ENCODE measurements at regions not wholly inside any gene's neighbourhood (a gene's known extent, or its start where the extent isn't known, plus 50 kb on each side); places are given as distances from the start of the nearest gene placed in this dataset.
"Not testable (repeated sequence)": the region's sequence is repeated elsewhere in the genome, so short reads cannot be mapped to it uniquely, and the experiment has no call there.

DNA sequence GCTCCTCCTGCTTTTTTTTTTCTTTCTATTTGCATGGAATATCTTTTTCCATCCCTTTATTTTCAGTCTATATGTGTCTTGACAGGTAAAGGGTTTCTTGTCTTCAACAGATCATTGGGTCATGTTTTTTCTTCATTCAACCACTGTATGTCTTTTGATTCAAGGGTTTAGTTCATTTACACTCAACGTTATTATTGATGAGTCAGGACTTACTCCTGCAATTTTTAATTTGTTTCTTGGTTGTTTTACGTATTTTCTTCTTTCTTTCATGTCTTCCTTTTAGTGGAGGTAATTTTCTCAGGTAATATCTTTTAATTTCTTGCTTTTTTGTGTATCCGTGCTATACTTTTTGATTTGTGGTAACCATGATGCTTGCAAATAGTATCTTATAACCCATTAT lies 429.1 kb upstream of the HTR1E start:
- Histone ChIP-seq H3K4me3 (ENCODE audit: low read length in 2 of 2) (no peak overlapping the region), H3K27me3 (ENCODE audit: insufficient read depth, low read length) (no peaks in the 10 kb centered on the region)

DNA sequence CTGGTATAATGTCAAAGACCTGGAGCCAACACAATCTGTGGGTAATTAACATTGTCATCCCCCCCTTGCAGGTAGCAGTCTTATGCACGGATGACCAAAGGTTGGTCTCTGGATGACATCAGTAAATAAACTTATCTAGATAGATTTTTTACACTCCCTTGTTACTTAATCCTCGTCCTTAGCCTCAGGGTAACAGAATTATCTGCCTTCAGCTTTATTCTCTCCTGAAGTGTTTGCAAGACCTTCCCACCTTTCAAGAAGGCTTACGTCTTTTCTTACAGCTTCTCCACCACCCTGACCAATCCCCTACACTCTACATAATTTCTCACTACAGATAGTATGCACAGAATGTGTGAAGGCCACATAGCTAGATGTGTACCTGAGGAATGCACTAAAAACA lies 434.8 kb upstream of the HTR1E start:
- Mint-ChIP-seq H3K4me1 (no peaks in the 10 kb centered on the region), H3K9me3 (peaks cover 0 to 14% (median 4%) of the 10 kb centered on the region in 8 donors), H3K36me3 (no peaks in the 10 kb centered on the region), H3K27me3 (no peaks in the 10 kb centered on the region), H3K27ac (no peak overlapping the region), H3K4me3 (no peak overlapping the region)
- H3K9me3 ChIP-seq (ENCODE audit: control insufficient read depth in 1 of 2, low read length in 2 of 2): no peaks in the 10 kb centered on the region
- H3K36me3 ChIP-seq (ENCODE audit: insufficient read depth, low read length): no peaks in the 10 kb centered on the region
- no peaks in the 10 kb centered on the region for H3K4me1 ChIP-seq (ENCODE audit: insufficient read depth, low read length)
- no peak for DNase-seq
- intact Hi-C loops (cut with micrococcal nuclease): no loop called here
- H3K27ac ChIP-seq (ENCODE audit: low read depth, low read length): no peak overlapping the region
- H3K4me3 ChIP-seq (ENCODE audit: low read length in 2 of 2): no peak overlapping the region
- ChIA-PET POLR2A (ENCODE audit: partially characterized antibody) (no interaction called here), CTCF (ENCODE audit: partially characterized antibody) (no interaction called here)
- no peaks in the 10 kb centered on the region for H3K27me3 ChIP-seq (ENCODE audit: insufficient read depth, low read length)

More for the DNA sequence above, 429.1 kb upstream of the HTR1E start:
- H3K36me3 ChIP-seq (ENCODE audit: insufficient read depth, low read length): no peaks in the 10 kb centered on the region
- no peaks in the 10 kb centered on the region for H3K9me3 ChIP-seq (ENCODE audit: control insufficient read depth in 1 of 2, low read length in 2 of 2)
- H3K27me3 Mint-ChIP-seq: no peaks in the 10 kb centered on the region
- no peak overlapping the region for H3K27ac Mint-ChIP-seq
- ChIA-PET CTCF (ENCODE audit: partially characterized antibody) (no interaction called here), POLR2A (ENCODE audit: partially characterized antibody) (no interaction called here)
- H3K4me1 Mint-ChIP-seq: no peaks in the 10 kb centered on the region
- no peaks in the 10 kb centered on the region for H3K36me3 Mint-ChIP-seq
- peaks cover 0 to 10% (median 4%) of the 10 kb centered on the region in 8 donors for H3K9me3 Mint-ChIP-seq
- no peak overlapping the region for H3K27ac ChIP-seq (ENCODE audit: low read depth, low read length)
- no peak for DNase-seq
- intact Hi-C loops (cut with micrococcal nuclease): no loop called here
- H3K4me1 ChIP-seq (ENCODE audit: insufficient read depth, low read length): no peaks in the 10 kb centered on the region
- no peak overlapping the region for H3K4me3 Mint-ChIP-seq

DNA sequence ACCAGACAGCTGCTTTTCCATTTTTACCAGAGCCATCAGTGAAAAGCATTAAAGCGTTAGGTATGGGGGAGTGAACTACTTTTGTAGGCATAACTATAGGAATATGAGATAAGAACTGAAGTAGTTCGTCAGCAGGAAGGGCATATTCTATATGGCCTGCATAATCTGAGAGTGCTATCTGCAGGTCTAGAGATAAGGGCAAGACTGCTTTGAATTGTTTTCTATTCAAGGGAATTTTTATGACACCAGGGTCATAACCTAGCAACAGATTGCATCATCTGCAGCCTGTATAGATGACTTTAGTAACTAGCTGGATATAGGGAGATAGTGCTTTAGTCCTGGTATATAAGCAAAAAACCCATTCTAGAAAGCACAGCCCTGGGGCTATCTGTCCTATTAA lies 437.3 kb upstream of the HTR1E start:
- H3K36me3 Mint-ChIP-seq: no peaks in the 10 kb centered on the region
- H3K27ac Mint-ChIP-seq: no peak overlapping the region
- Histone ChIP-seq H3K27ac (ENCODE audit: low read depth, low read length) (no peak overlapping the region), H3K4me1 (ENCODE audit: insufficient read depth, low read length) (no peaks in the 10 kb centered on the region), H3K4me3 (ENCODE audit: low read length in 2 of 2) (no peak overlapping the region), H3K9me3 (ENCODE audit: control insufficient read depth in 1 of 2, low read length in 2 of 2) (no peaks in the 10 kb centered on the region), H3K27me3 (ENCODE audit: insufficient read depth, low read length) (no peaks in the 10 kb centered on the region), H3K36me3 (ENCODE audit: insufficient read depth, low read length) (no peaks in the 10 kb centered on the region)
- no peaks in the 10 kb centered on the region for H3K27me3 Mint-ChIP-seq
- intact Hi-C loops (cut with micrococcal nuclease): no loop called here
- no peaks in the 10 kb centered on the region for H3K4me1 Mint-ChIP-seq
- DNase-seq: no peak
- ChIA-PET POLR2A (ENCODE audit: partially characterized antibody) (no interaction called here), CTCF (ENCODE audit: partially characterized antibody) (no interaction called here)
- H3K4me3 Mint-ChIP-seq: no peak overlapping the region
- peaks cover 0 to 16% (median 5%) of the 10 kb centered on the region in 8 donors for H3K9me3 Mint-ChIP-seq

DNA sequence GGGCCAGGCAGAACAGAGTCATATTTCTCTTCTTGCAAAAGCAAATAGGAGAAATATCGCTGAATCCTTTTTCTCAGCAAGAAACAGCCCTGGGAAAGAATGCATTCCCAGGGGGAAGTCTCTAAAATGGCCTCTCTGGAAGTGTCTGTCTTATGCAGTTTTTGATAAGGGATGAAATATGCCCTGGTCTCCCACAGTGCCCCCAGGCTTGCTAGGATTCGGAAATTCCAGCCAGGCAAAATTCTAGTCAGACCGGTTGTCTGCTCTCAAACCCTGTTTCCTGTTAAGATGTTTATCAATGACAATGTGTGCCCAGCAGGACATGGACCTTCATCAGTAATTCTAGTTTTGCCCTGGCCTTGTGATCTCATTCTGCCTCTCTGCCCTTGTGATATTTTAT lies 448.3 kb upstream of the HTR1E start:
- H3K4me3 Mint-ChIP-seq; H3K36me3 ChIP-seq (ENCODE audit: insufficient read depth, low read length); H3K4me1 ChIP-seq (ENCODE audit: insufficient read depth, low read length); H3K4me1 Mint-ChIP-seq; H3K9me3 ChIP-seq (ENCODE audit: control insufficient read depth in 1 of 2, low read length in 2 of 2); DNase-seq; H3K27ac ChIP-seq (ENCODE audit: low read depth, low read length); intact Hi-C loops (cut with micrococcal nuclease); H3K27ac Mint-ChIP-seq; H3K27me3 ChIP-seq (ENCODE audit: insufficient read depth, low read length); POLR2A ChIA-PET (ENCODE audit: partially characterized antibody); CTCF ChIA-PET (ENCODE audit: partially characterized antibody); H3K36me3 Mint-ChIP-seq; H3K4me3 ChIP-seq (ENCODE audit: low read length in 2 of 2); H3K27me3 Mint-ChIP-seq: not testable (repeated sequence)
- H3K9me3 Mint-ChIP-seq: peaks cover 0 to 19% (median 6%) of the 10 kb centered on the region in 8 donors

DNA sequence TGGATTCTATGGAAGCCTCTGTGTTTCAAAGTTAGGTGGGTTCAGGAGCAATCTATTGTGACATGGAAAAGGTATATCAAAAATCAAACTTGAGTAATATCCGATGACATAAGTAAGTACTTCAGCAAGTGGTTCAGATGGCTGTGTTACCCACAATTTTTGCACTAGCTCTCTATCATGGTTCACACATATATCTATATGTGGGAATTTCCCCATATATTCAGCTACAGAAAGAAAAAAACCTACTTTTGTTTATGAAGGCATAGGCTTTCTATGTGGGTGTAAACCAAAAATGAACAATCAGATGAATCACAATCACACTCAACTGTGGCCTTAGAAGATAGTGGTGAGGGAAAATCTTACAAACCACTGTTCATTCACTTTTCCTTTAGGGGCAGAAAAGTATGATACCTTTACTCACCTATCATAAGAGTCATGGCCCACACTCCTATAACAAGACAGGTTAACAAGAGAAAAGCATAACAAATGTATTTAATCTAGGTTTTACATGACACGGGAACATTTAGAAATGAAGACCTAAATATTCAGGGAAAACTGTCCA lies 449.6 kb upstream of the HTR1E start:
- no peak overlapping the region for H3K4me3 Mint-ChIP-seq
- ChIA-PET CTCF (ENCODE audit: partially characterized antibody) (no interaction called here), POLR2A (ENCODE audit: partially characterized antibody) (no interaction called here)
- Histone ChIP-seq H3K27me3 (ENCODE audit: insufficient read depth, low read length) (no peaks in the 10 kb centered on the region), H3K36me3 (ENCODE audit: insufficient read depth, low read length) (no peaks in the 10 kb centered on the region), H3K4me3 (ENCODE audit: low read length in 2 of 2) (no peak overlapping the region), H3K9me3 (ENCODE audit: control insufficient read depth in 1 of 2, low read length in 2 of 2) (no peaks in the 10 kb centered on the region), H3K4me1 (ENCODE audit: insufficient read depth, low read length) (no peaks in the 10 kb centered on the region), H3K27ac (ENCODE audit: low read depth, low read length) (no peak overlapping the region)
- H3K27ac Mint-ChIP-seq: no peak overlapping the region
- H3K4me1 Mint-ChIP-seq: no peaks in the 10 kb centered on the region
- DNase-seq: no peak
- intact Hi-C loops (cut with micrococcal nuclease): no loop called here
- no peaks in the 10 kb centered on the region for H3K36me3 Mint-ChIP-seq
- peaks cover 0 to 16% (median 6%) of the 10 kb centered on the region in 8 donors for H3K9me3 Mint-ChIP-seq
- H3K27me3 Mint-ChIP-seq: no peaks in the 10 kb centered on the region

DNA sequence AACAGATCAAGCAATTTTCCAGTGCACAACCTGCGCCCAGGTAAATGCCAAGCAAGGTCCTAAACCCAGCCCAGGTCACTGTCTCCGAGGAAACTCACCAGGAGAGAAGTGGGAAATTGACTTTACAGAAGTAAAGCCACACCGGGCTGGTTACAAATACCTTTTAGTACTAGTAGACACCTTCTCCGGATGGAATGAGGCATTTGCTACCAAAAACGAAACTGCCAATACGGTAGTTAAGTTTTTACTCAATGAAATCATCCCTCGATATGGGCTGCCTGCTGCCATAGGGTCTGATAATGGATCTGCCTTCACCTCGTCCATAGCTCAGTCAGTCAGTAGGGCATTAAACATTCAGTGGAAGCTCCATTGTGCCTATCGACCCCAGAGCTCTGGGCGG lies 459.0 kb upstream of the HTR1E start:
- POLR2A ChIA-PET (ENCODE audit: partially characterized antibody); H3K27ac Mint-ChIP-seq; H3K4me1 ChIP-seq (ENCODE audit: insufficient read depth, low read length); DNase-seq; H3K36me3 Mint-ChIP-seq; H3K27me3 Mint-ChIP-seq; intact Hi-C loops (cut with micrococcal nuclease); CTCF ChIA-PET (ENCODE audit: partially characterized antibody); H3K4me3 ChIP-seq (ENCODE audit: low read length in 2 of 2); H3K4me3 Mint-ChIP-seq; H3K27ac ChIP-seq (ENCODE audit: low read depth, low read length); H3K36me3 ChIP-seq (ENCODE audit: insufficient read depth, low read length); H3K27me3 ChIP-seq (ENCODE audit: insufficient read depth, low read length); H3K4me1 Mint-ChIP-seq; H3K9me3 ChIP-seq (ENCODE audit: control insufficient read depth in 1 of 2, low read length in 2 of 2): not testable (repeated sequence)
- H3K9me3 Mint-ChIP-seq: peaks cover 0 to 14% (median 0%) of the 10 kb centered on the region in 8 donors

DNA sequence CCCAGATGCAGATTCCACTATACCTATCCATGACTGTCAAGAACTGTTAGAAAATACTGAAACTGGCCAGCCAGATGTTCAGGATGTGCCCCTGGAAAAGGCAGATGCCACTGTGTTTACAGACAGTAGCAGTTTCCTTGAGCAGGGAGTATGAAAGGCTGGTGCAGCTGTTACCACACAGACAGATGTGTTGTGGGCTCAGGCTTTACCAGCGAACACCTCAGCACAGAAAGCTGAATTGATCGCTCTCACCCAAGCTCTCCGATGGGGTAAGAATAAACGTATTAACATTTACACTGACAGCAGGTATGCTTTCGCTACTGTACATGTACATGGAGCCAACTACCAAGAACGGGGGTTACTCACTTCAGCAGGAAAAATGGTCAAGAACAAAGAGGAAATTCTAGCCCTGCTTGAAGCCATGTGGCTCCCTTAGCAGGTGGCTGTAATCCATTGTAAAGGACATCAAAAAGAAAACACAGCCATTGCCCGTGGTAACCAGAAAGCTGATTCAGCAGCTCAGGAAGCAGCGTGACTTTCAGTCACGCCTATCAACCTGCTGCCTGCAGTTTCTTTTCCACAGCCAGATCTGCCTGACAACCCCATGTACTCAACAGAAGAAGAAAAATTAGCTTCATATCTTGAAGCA lies 459.7 kb upstream of the HTR1E start:
- Histone ChIP-seq H3K27ac (ENCODE audit: low read depth, low read length) (no peak overlapping the region), H3K36me3 (ENCODE audit: insufficient read depth, low read length) (no peaks in the 10 kb centered on the region), H3K4me1 (ENCODE audit: insufficient read depth, low read length) (no peaks in the 10 kb centered on the region), H3K27me3 (ENCODE audit: insufficient read depth, low read length) (no peaks in the 10 kb centered on the region), H3K4me3 (ENCODE audit: low read length in 2 of 2) (no peak overlapping the region), H3K9me3 (ENCODE audit: control insufficient read depth in 1 of 2, low read length in 2 of 2) (no peaks in the 10 kb centered on the region)
- Mint-ChIP-seq H3K4me1 (no peaks in the 10 kb centered on the region), H3K36me3 (no peaks in the 10 kb centered on the region), H3K27me3 (no peaks in the 10 kb centered on the region), H3K9me3 (peaks cover 0 to 14% (median 0%) of the 10 kb centered on the region in 8 donors), H3K4me3 (no peak overlapping the region), H3K27ac (no peak overlapping the region)
- ChIA-PET POLR2A (ENCODE audit: partially characterized antibody) (no interaction called here), CTCF (ENCODE audit: partially characterized antibody) (no interaction called here)
- intact Hi-C loops (cut with micrococcal nuclease): no loop called here
- no peak for DNase-seq

DNA sequence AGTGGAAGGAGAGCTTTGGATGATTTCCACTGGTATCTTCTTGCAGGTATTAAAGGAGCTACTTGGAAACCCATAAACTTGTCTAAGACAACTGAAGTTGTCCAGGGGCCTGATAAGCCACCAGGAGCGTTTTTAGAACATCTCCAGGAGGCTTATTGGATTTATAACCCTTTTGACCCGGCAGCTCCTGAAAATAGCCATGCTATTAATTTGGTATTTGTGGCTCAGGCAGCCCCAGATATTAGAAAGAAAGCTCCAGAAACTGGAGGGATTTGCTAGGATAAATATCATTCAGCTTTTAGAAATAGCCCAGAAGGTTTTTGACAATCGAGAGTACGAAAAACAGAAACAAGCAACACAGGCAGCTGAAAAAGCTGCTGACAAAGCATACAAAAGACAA lies 461.0 kb upstream of the HTR1E start:
- no peak overlapping the region for H3K27ac Mint-ChIP-seq
- H3K4me3 Mint-ChIP-seq: no peak overlapping the region
- H3K4me1 Mint-ChIP-seq: no peaks in the 10 kb centered on the region
- DNase-seq: no peak
- Histone ChIP-seq H3K36me3 (ENCODE audit: insufficient read depth, low read length) (no peaks in the 10 kb centered on the region), H3K27ac (ENCODE audit: low read depth, low read length) (no peak overlapping the region), H3K27me3 (ENCODE audit: insufficient read depth, low read length) (no peaks in the 10 kb centered on the region), H3K9me3 (ENCODE audit: control insufficient read depth in 1 of 2, low read length in 2 of 2) (no peaks in the 10 kb centered on the region), H3K4me1 (ENCODE audit: insufficient read depth, low read length) (no peaks in the 10 kb centered on the region), H3K4me3 (ENCODE audit: low read length in 2 of 2) (no peak overlapping the region)
- POLR2A ChIA-PET (ENCODE audit: partially characterized antibody): no interaction called here
- no peaks in the 10 kb centered on the region for H3K27me3 Mint-ChIP-seq
- no peaks in the 10 kb centered on the region for H3K36me3 Mint-ChIP-seq
- intact Hi-C loops (cut with micrococcal nuclease): no loop called here
- CTCF ChIA-PET (ENCODE audit: partially characterized antibody): no interaction called here
- H3K9me3 Mint-ChIP-seq: peaks cover 0 to 12% (median 1%) of the 10 kb centered on the region in 8 donors
